CD4-positive, alpha-beta T cell treated with Interleukin-21 for 1 hour (primary cell): ENCODE measurements at regions not wholly inside any gene's neighbourhood (a gene's known extent, or its start where the extent isn't known, plus 50 kb on each side); places are given as distances from the start of the nearest gene placed in this dataset.
"Not testable (repeated sequence)": the region's sequence is repeated elsewhere in the genome, so short reads cannot be mapped to it uniquely, and the experiment has no call there.

Experiments used
- DNase-seq: peaks from one replicate; pipeline ENCODE4 v3.0.0-alpha.2; 2020

DNA sequence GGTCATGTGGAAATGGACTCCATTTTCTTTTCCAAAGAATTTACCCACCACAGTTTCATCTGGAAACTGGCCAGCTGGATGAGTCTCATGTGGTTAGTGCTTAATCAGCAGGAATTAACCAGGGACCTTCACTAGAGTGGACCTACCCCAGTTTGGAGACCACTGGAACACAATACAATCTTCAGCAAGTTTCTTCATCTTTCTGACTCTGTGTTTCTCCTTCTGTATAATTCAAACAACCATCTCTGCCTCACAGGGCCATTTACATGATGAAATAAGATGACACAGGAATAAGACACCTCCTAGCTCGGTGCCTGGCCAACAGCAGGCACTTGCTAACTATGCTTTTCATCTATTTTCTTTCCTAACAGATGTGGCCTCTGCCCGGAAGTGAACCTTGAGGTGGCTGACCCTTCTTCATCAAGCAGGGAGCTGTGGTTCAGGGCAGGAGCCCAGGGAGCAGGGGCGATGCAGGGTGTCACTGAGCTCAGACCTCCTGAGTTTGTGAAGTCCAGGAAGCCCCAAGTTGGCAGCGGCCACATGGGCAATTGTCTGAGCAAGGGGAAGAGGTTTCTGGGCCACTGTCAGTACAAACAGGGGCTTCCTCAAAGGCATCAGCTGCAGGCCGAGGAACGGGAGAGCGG lies 98.8 kb downstream of the SOD2 start:
- DNase-seq = no peak

DNA sequence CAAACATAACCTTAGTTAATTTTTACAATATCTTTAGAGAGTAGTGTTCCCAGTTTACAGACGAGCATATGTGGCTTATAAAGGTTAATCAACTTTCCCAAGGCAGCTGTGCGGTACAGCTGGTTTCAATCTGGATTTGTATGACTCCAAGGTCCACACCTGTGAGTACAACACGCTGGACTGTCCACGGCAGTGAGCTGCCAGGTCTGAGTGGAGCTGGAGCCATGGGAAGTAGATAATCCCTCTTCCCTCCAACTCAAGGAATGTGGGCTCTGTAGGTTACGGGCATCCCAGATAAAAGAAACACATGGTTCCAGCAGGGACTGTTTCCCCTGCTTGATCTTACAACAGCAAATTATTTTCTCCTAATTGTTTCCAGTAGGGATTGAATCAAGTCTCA lies 102.2 kb downstream of the SOD2 start:
- DNase-seq = no peak

DNA sequence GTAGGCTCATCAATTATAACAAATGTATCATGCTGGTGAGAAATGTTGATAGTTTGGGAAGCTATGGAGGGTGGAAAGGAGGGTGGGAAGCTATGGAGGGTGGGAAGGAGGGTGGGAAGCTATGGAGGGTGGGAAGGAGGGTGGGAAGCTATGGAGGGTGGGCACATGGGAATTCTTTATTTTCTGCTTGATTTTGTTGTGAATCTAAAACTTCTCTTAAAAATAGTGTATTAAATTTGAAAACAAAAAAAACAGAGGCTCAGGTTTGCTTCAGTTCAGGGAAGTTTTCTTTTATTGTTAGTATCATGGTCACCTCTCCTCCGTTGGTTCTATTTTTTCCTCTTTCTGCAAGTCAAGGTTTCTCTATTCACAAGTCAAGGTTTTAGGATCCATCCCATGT lies 106.4 kb downstream of the SOD2 start:
- DNase-seq = no peak

DNA sequence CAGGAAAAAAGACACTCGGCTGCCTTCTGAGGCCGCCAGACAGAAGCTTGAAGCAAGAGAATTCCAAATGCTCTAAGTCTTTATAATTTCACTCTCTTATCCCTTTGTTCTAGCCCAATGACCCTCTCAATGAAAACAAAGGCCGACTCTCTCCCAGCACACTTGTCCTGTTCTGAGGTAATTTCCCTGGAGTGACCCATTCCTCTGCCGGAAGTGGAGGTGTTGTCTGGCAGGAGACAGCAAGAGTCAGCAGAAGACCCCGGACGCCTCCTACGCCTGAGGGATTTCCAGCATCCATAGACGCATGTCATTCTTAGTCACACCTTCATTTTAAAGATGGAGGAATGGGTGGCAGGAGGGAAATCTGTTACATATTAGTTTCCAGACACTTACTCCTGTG lies 110.3 kb downstream of the SOD2 start:
- no peak for DNase-seq

DNA sequence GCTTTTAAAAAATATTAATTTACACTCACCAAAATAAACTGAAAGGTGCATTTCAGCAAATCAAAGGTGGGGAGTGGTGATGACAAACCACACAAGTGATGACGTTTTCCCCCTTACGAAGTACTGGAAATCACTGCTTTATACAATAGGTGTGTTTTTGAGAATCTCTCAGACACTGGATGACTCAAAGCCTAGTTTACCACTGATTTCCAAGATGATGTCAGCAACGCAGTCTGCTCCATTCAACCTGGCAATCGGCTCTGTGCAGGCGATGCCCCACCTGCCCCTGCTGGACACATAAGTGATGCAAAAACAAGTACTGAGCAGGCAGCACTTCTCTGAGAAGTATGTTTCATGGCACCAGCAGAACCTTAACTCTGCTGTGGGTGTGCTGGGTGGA lies 114.4 kb downstream of the SOD2 start:
- no peak for DNase-seq

DNA sequence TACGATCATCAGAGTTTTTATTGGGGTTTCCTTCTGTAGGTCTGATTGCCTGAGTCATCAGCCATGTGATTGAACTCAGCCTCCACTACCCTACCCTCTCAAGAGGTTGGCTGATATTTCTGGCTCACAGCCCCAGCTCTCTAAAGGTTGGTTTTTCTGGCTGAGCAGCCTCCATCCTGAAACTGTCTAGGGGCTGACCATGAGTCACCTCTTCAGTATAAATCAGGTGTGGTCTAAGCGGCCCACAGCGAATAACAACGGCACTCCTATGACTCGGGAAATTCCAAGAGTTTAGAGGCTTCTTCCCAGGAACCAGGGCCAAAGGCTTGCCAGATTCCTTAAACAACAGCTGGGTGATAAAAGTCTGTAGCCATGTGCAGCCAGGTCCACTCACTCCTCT lies 115.5 kb downstream of the SOD2 start:
- DNase-seq = no peak

DNA sequence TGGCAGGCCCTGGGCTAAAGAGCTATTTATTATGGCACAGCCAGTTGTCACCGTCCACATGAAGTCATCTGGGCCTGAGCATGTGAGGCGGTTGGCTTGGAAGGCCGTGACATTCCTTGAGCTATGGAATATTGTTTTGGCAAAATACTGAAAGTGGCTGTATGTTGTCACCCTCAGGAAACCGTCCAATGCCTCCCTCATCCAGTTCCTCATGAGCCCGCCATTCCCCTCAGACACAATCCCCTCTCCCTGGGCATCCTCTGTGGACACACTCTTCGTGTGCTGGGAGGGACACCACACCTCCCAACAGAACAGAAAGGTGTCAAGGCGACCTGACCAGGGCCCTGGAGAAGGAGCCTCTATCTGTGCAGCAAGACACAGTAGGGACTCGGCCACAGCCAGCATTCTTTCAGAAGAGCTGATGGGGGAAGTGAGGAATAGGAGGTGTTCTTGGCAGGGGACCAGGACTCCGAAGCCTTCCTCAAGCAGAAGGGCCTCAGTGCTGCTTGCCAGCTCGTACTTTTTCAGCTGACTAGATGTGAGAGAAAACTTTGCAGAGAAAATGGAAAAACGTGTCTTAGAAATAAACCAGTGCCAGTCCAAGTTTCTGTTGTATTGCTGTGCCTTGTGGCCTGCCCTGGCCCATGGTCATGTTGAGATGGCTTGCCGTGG lies 120.5 kb downstream of the SOD2 start:
- no peak for DNase-seq

DNA sequence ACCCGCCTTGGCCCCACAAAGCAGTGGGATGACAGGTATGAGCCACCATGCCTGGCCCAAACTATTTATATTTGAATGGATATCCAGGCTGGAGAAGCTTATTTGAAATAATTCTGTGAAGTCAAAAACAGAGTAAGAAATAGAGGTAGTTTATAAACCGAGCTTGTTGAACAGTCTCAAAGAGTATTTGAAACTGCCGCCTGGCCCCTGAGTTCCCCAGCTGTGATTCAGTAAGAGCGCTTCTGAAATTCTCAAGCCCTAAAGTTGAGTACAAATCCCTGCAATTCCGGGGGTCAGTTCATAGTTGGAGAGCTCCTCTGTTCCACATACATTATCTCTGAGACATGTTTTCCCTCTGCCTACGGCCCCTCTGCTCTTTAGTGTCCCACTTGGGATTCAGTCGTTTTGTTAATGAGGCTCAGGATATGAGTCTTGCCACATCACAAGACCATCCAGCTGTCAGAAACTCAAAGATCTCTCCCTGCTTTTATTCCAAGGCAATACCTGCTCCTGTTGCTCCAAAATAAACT lies 127.8 kb downstream of the SOD2 start:
- no peak for DNase-seq

DNA sequence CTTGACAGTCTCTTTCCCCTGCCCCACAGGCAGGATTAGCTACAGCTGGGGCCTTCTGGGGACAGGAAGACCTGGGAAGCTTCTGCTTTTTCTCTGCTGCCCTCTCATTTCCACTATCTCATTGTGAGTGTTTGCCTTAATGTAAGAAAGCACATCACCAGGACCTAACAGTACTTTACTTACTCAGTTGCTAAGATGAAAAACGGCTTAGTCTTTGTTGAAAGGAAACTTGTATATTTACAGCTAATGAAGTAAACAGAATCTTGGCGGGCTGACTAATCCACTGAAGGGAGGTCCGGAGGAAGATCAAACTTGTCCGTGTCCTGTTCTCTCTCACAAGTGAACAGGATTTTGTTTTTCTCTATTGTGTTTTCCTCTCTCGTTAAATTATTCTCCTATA lies 128.6 kb downstream of the SOD2 start:
- DNase-seq = no peak

DNA sequence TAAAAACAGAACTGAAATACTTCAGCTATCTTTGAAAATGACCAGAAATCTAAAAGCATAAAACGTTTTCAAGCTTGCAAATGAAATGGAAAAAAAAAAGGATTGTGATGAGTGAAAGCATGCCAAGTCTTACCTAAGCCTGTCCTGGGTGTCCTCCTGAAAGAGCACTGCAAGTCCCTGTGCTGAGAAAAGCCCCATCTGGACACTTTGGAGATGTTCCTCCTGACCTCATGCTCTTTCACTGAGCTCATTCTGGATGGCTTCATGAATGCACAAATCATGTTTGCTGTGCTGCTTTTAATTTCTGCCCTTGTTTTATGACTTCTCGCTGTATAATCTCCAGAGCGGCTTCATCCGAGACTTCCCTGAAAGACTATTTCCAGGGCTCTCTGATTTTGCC lies 136.0 kb downstream of the SOD2 start:
- no peak for DNase-seq

DNA sequence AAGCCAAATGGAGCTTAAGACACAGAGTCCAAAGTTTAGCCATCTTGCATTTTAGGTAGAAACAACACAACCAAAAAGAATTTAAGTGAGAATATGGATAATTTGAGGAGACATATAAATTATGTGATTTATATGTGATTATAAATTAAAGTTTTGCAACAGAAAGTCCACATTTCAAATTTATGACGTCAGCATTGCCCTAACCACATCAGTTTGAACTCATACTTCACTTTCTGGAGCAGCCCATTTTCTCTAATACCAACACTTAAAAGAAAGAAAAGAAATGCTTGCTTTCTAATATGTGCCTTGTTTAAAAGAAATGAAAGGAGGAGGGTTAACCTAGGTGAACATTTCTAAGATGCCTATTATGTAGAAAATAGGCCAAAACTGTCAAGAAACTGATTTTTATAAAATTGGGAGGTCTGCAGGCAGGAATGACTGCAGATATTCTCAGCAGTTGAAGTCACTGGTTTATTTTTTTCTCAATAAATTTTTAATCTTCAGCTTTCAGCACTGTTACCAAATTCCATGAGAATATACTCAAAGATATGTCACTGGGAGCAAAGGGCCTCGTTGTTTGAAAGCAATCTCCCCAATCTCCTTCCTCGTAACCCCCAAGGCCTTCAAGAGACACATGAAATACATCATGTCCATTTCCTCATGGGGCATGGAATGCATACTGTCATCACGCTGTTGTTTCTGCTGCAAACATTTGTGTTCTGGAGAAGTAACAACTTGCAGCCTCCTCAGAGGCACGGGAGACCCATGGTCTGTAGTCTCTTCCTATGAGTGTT lies 137.8 kb downstream of the SOD2 start:
- DNase-seq = no peak

DNA sequence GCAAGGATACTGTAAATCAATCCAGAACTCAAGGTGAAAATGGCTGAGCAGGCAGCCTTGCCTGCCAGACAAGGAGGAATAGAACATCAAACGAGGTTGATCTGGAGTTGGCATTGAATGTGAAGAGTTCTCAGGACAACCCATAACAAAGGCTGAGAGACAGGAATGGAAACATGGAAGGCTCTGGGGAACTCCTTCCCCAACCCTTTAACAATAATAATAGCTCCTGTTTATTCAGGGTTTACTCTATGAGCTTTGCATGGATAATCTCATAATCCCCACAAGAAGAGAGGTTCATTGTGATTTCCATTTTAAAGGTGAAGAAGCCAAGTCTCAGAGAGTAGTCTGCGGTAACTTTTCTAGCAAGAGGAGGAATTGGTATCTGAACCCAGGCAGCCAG lies 151.7 kb downstream of the SOD2 start:
- DNase-seq = no peak

DNA sequence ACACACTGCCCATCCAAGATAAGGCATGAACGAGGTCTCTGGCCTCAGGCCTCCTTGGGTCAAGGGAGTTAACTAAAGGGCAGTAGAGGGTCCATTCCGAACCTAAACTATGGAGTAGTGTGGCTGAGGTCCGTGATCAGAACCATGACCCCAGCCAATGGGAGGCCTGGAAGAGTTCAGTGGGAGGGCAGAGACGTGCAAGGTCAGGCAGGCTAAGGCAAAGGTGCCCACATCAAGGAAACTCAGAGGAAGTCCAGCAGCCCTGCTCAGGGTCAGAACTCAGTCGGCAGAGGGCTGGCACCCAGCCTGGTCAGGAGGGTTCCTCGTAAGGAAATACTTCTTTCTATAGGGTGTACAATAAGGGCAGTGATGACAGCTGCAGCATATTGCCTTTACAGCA lies 152.2 kb downstream of the SOD2 start:
- no peak for DNase-seq

DNA sequence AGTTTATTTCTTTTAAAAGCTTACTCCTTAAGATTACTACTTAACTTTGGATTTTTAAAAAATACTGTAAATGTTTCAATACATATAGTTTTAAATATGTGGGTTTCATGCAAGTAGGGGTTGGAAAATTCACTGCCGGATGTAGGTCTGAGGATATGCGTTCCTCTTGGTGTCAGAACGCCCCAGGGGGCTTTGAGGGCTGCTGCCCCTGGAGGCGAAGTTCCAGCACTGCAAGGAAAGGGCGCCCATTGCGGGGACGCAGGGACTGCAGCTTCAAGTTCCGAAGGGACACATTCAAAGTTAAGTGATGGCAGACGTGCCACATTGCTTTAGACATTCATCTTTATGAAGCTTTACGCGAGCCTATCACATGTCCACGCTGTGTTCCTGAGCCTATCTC lies 152.9 kb downstream of the SOD2 start:
- no peak for DNase-seq

DNA sequence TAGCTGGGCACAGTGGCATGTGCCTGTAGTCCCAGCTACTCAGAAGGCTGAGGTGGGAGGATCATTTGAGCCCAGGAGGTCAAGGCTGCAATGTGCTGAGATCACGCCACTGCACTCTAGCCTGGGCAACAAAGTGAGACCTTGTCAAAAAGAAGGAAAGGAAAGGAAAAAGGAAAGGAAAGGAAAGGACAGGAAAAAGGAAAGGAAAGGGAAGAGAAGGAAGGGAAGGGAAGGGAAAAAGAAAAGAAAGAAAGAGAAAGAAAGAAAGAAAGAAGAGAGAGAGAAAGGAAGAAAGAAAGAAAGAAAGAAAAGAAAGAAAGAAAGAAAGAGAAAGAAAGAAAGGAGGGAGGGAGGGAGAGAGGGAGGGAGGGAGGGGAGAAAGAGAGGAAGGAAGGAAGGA lies 155.0 kb downstream of the SOD2 start:
- not testable (repeated sequence) for DNase-seq

DNA sequence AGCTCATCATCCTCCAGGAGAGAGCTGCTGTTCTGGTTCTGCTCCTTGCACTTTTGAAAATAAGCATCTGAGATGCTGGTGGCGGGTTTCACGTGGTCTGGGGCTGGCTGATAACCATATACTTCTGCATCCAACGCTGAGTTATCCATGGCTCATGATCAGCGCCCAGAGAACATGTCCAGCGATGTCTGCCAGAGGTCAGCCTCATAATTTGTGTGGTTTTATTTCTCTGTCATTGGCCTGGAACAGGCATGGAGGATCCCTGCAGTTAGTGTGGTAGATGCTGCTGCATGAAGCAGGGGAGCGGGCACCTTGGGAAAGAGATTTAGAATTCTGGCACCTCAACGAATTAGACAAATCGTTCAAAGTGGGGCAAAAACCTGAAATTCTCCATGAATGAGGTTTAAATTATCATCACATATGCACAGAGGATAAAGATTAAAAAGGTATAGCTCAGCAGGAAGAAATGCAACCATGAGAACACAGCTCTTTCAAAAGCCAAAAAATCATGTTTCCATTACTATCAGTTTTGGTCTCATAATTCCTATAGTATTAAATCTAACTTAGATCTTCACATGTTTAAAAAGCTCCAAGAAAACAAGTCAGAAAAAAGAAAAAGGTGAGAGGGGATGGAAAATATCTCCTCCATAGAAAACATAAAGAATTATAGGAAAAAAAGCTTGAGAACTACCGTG lies 157.2 kb downstream of the SOD2 start:
- no peak for DNase-seq

DNA sequence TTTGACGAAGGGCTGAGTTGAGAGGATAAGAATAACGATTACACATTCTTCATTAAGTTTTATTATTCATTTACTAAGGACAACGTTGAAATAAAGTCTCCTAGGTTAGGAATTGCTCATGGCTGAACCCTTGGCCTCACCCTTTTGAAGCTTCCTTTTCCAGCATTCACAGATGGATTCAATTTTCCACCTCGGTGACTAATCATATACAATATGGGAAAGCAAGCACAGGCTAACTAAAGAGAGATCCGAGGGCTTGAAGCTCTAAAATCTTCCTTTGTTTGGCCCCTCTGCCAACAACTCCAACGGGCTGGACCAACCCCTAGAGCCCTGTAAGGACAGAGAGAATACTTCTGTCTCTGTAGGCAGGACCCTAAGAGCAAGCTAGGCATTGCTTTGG lies 159.5 kb downstream of the SOD2 start:
- DNase-seq = no peak

DNA sequence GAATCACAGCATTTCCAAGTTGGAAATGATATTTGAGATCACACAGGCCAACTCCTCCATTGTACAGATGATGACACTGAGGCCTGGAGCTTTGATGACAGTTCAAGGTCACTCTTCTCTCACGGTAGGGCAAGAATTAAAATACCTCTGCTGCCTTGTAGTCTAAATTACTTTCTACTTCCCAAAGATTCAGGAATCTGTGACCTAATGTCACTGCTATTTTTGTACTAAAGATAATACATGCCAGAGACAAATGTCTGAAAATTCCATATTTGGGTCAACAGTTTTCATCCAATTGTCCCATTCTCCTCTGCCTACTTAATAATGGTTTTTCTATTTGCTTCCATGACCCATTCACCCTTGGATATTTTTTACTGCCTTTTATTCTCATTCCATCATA lies 160.0 kb downstream of the SOD2 start:
- DNase-seq = no peak

DNA sequence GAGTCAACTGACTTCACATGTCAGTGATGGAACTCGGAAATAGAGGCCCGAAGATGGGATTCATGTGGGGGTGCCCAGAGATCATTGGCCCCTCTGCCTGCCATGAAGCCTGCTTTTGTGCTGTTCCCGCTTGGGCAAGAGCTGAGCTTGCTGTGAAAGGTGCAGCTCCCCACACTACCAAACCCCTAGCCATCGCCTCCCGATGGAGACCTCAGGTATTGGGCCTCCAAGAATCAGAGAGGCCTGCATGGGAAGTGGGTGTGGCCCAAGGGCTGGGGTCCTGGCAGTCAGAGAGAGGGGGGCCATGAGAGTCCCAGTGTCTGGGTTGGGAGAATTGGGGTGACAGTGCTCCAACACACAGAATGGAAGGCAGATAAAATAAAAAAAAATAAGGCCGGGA lies 160.9 kb downstream of the SOD2 start:
- no peak for DNase-seq

DNA sequence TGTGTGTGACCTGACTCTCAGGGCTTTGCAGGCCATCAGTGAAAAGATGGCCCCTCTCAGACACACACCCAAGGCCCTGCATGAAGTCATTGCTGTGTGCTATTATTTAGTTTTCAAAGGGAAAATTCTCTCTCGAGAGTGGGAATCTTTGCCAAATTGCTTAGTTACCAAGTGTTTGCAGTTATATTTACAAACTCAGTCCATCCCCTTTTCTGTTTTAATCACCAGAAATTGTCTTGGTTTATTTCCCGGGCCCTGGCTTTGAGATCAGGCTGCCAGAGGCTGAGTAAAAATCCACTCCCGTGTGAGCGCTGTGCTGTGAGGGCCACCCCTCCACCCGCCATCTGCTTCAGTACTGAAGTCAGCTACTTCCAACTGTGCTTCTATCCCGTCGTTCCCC lies 163.1 kb downstream of the SOD2 start:
- no peak for DNase-seq

DNA sequence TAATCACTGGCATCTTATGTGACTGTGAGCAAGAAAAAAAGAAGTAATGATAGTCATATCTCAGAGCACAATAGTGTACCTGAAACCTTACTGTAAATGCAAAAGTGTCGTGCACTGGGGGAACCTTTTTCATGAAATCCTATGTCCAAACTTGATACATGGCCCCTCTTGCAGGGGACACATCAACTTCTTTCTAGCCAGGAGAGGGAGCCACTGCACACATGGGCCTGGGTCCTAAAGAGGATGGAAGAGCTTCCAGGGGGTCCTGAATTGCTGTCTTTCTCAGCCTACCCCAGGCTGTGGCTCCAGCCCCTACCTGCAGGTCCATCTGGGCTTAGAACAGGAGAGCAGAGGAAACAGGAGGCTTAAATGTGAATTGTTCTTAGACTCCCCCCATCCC lies 165.7 kb downstream of the SOD2 start:
- DNase-seq = no peak

DNA sequence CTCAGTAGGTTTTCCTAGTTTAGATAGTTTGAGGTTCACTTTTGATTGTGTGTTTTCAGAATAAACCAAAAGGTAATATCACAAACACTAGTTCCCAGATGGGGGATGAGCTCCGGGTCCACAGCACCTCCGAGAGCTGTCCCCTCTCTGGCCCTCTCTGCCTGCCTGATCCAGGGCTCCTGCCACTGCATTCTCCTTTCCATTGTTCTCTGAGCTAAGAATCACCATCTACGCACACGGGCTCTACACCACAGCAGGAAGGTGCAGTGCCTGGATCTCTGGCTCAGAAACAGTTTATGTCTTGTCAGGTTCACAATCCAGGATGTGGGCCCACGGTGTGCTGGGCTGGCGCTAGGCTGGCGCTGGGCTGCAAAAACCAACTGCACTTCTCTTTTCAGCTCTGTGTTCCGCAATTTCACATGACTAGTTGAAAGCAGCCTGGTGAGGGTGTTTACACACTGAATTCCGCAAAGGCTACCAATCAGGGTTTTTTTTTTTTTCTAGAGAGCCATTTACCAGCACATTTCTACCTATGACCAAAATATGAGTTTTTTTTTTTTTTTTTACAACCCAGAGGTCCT lies 167.5 kb downstream of the SOD2 start:
- DNase-seq = no peak

DNA sequence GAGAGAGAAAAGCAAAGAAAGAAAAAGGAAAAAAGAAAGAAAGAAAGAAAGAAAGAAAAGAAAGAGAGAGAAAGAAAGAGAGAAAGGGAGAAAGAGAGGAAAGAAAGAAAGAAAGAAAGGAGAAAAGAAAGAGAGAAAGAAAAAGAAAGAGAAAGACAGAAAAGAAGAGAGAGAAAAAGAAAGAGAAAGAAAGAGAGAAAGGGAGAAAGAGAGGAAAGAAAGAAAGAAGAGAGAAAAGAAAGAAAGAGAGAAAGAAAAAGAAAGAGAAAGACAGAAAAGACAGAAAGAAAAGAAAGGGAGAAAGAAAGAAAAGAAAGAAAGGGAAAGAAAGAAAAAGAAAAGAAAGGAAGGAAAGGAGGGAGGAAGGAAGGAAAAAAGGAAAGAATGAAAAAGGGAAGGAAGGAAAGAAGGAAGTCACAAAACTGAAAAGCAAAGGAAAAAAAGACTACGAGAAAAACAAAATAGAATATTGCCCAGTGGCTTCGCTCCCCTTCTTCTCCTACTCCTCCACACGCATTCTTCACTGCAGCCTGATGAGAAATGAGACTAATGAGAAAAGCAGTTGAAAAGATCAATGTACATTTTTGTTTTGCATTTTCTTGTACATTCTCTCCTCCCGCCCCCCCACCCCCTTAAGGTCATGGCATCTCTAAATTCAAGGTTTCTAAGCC lies 170.0 kb downstream of the SOD2 start:
- no peak for DNase-seq
